Tibial artery (tissue), 4 donors: ENCODE measurements at regions not wholly inside any gene's neighbourhood (a gene's known extent, or its start where the extent isn't known, plus 50 kb on each side); places are given as distances from the start of the nearest gene placed in this dataset.
"Not testable (repeated sequence)": the region's sequence is repeated elsewhere in the genome, so short reads cannot be mapped to it uniquely, and the experiment has no call there.

Experiments
- DNase-seq, 2 donors: peaks; one replicate each; pipeline ENCODE4 v3.0.0-alpha.2; 2019
- H3K27ac ChIP-seq, 2 donors: fragments of 200-600 bp; sonication (generic) in 1 of 2; 1 replicate in 1 of 2; 2 replicates in 1 of 2; pipeline ENCODE4 v1.5.1; 2018 to 2019; ENCODE audit warnings: mild to moderate bottlenecking in 1 of 2
- H3K27me3 ChIP-seq, 2 donors: fragments of 200-600 bp; sonication (generic) in 1 of 2; one replicate each; pipeline versions ENCODE4 v1.5.1 to v1.6.0; 2016 to 2019
- H3K36me3 ChIP-seq, 3 donors: fragments of 200-600 bp; sonication (generic) in 2 of 3; one replicate each; pipeline ENCODE4 v1.5.1; 2016 to 2019; ENCODE audit warnings: mild to moderate bottlenecking in 2 of 3
- H3K4me1 ChIP-seq, 4 donors: fragments of 200-600 bp; sonication (generic) in 2 of 4; 1 replicate in 3 of 4; 2 replicates in 1 of 4; pipeline ENCODE4 v1.5.1; 2016 to 2019
- H3K4me3 ChIP-seq, 2 donors: fragments of 200-600 bp; sonication (generic) in 1 of 2; 1 replicate in 1 of 2; 2 replicates in 1 of 2; pipeline ENCODE4 v1.5.1; 2018 to 2019; ENCODE audit warnings: mild to moderate bottlenecking in 2 of 2
- H3K9me3 ChIP-seq, 3 donors: fragments of 200-600 bp; sonication (generic) in 1 of 3; one replicate each; pipeline ENCODE4 v1.5.1; 2016 to 2019
- CTCF ChIP-seq, 2 experiments: fragments of 200-600 bp in 1 of 2; fragments of 450-650 bp in 1 of 2; IDR thresholded peaks; one replicate each; pipeline ENCODE4 v1.5.1; 2017 to 2019; ENCODE audit warnings: antibody characterized with exemption in 2 of 2, mild to moderate bottlenecking in 1 of 2, moderate library complexity in 1 of 2
- intact Hi-C: fragments of 100-400 bp; cut with DNase I; formaldehyde crosslinking; loops from one replicate; pipeline ENCODE4 v1.15.0; 2023; ENCODE audit warnings: low total_unique reads

- no peaks in the 10 kb centered on the region for H3K4me1 ChIP-seq
- no peak overlapping the region for H3K4me3 ChIP-seq
- no peaks in the 10 kb centered on the region for H3K27me3 ChIP-seq
- H3K9me3 ChIP-seq: peaks cover 0 to 16% (median 13%) of the 10 kb centered on the region in 3 donors
- H3K36me3 ChIP-seq: no peaks in the 10 kb centered on the region
- H3K27ac ChIP-seq: no peak overlapping the region
- TF ChIP-seq CTCF (IDR thresholded peaks at IDR 0.05): no peak
- intact Hi-C loops: no loop called here
- DNase-seq: no peak
Measured at GRCh38 chr5:156087577-156088110, 239.3 kb upstream of the SGCD start.

- H3K27me3 ChIP-seq, H3K4me1 ChIP-seq, H3K27ac ChIP-seq, intact Hi-C loops, H3K4me3 ChIP-seq, DNase-seq, H3K36me3 ChIP-seq: not testable (repeated sequence)
- H3K9me3 ChIP-seq: peaks cover 0 to 16% (median 13%) of the 10 kb centered on the region in 3 donors
Measured at GRCh38 chr5:156089955-156090940, 236.7 kb upstream of the SGCD start.

- H3K27me3 ChIP-seq: no peaks in the 10 kb centered on the region
- H3K4me3 ChIP-seq: no peak overlapping the region
- no peak overlapping the region for H3K27ac ChIP-seq
- H3K4me1 ChIP-seq: no peaks in the 10 kb centered on the region
- no peak for TF ChIP-seq CTCF (IDR thresholded peaks at IDR 0.05)
- no peak for DNase-seq
- intact Hi-C loops: no loop called here
- H3K36me3 ChIP-seq: no peaks in the 10 kb centered on the region
- peaks cover 0 to 16% (median 13%) of the 10 kb centered on the region in 3 donors for H3K9me3 ChIP-seq
Measured at GRCh38 chr5:156093024-156093423, 233.9 kb upstream of the SGCD start.

- Histone ChIP-seq H3K27ac (no peak overlapping the region), H3K9me3 (peaks cover 0 to 16% (median 13%) of the 10 kb centered on the region in 3 donors), H3K36me3 (no peaks in the 10 kb centered on the region), H3K4me1 (no peaks in the 10 kb centered on the region), H3K4me3 (no peak overlapping the region), H3K27me3 (no peaks in the 10 kb centered on the region)
- no peak for TF ChIP-seq CTCF (IDR thresholded peaks at IDR 0.05)
- DNase-seq: no peak
- intact Hi-C loops: no loop called here
Measured at GRCh38 chr5:156094001-156094400, 233.0 kb upstream of the SGCD start.

GRCh38 chr5:156095709-156096241, 231.2 kb upstream of the SGCD start:
- Histone ChIP-seq H3K27me3 (no peaks in the 10 kb centered on the region), H3K4me1 (no peaks in the 10 kb centered on the region), H3K27ac (no peak overlapping the region), H3K9me3 (peaks cover 0 to 6% (median 3%) of the 10 kb centered on the region in 3 donors), H3K4me3 (no peak overlapping the region), H3K36me3 (no peaks in the 10 kb centered on the region)
- intact Hi-C loops: no loop called here
- no peak for TF ChIP-seq CTCF (IDR thresholded peaks at IDR 0.05)
- no peak for DNase-seq

- intact Hi-C loops: no loop called here
- no peak for DNase-seq
- H3K27ac ChIP-seq: no peak overlapping the region
- no peak for TF ChIP-seq CTCF (IDR thresholded peaks at IDR 0.05)
- no peak overlapping the region for H3K4me3 ChIP-seq
- no peaks in the 10 kb centered on the region for H3K27me3 ChIP-seq
- no peaks in the 10 kb centered on the region for H3K4me1 ChIP-seq
- peaks cover 0 to 1% (median 0%) of the 10 kb centered on the region in 3 donors for H3K9me3 ChIP-seq
- H3K36me3 ChIP-seq: no peaks in the 10 kb centered on the region
Measured at GRCh38 chr5:156096259-156096658, 230.7 kb upstream of the SGCD start.
